Gastroesophageal sphincter (tissue), 3 donors: ENCODE measurements at regions not wholly inside any gene's neighbourhood (a gene's known extent, or its start where the extent isn't known, plus 50 kb on each side); places are given as distances from the start of the nearest gene placed in this dataset.

Source experiments
- CTCF ChIP-seq, 4 experiments: fragments of 200-600 bp in 2 of 4; fragments of 450-650 bp in 2 of 4; sonication (generic) in 1 of 4; IDR thresholded peaks; one replicate each; pipeline ENCODE4 v1.5.1; 2017 to 2019; ENCODE audit warnings: antibody characterized with exemption in 4 of 4, mild to moderate bottlenecking in 2 of 4, moderate library complexity in 2 of 4
- POLR2AphosphoS5 ChIP-seq: sonication (generic); formaldehyde crosslinking; IDR thresholded peaks from one replicate; pipeline ENCODE4 v1.6.1; 2017; ENCODE audit warnings: antibody characterized with exemption

- no peak for TF ChIP-seq CTCF (IDR thresholded peaks at IDR 0.05)
- no peak for TF ChIP-seq POLR2AphosphoS5
Observed at GRCh38 chr12:84415946-84416345, 496.7 kb downstream of the SLC6A15 start.
